DOHH2 (cell line): ENCODE measurements at regions not wholly inside any gene's neighbourhood (a gene's known extent, or its start where the extent isn't known, plus 50 kb on each side); places are given as distances from the start of the nearest gene placed in this dataset.

Experiments used
- H3F3A ChIP-seq: fragments of 200-600 bp; sonication (generic), shearing (Covaris generic); 2 replicates; pipeline ENCODE4 v1.6.0; 2016; ENCODE audit warnings: antibody characterized with exemption, mild to moderate bottlenecking; ENCODE audit not compliant: control insufficient read depth, insufficient read depth
- H3K27ac ChIP-seq: fragments of 200-600 bp; sonication (generic); 2 replicates; pipeline ENCODE4 v1.5.1; 2014; ENCODE audit warnings: low read depth, mild to moderate bottlenecking, low read length, moderate library complexity
- H3K27me3 ChIP-seq: fragments of 200-600 bp; sonication (generic); 2 replicates; pipeline ENCODE4 v1.6.1; 2014; ENCODE audit warnings: mild to moderate bottlenecking, low read length, mixed read lengths; ENCODE audit not compliant: control insufficient read depth
- H3K36me3 ChIP-seq: fragments of 200-600 bp; sonication (generic); 2 replicates; pipeline ENCODE4 v1.6.1; 2014; ENCODE audit warnings: mild to moderate bottlenecking, low read length, moderate library complexity, mixed read lengths; ENCODE audit not compliant: control insufficient read depth
- H3K4me1 ChIP-seq: fragments of 200-600 bp; sonication (generic); 2 replicates; pipeline ENCODE4 v1.6.1; 2014; ENCODE audit warnings: mild to moderate bottlenecking, low read length, mixed read lengths; ENCODE audit not compliant: control insufficient read depth
- H3K4me2 ChIP-seq: fragments of 200-600 bp; sonication (generic); 2 replicates; pipeline ENCODE4 v1.6.0; 2014; ENCODE audit warnings: mild to moderate bottlenecking, low read length, moderate library complexity
- H3K4me3 ChIP-seq: fragments of 200-600 bp; sonication (generic); 2 replicates; pipeline ENCODE4 v1.5.1; 2014; ENCODE audit warnings: mild to moderate bottlenecking, low read length, mixed read lengths
- H3K79me2 ChIP-seq: fragments of 200-600 bp; sonication (generic); 2 replicates; pipeline ENCODE4 v1.6.1; 2014; ENCODE audit warnings: mild to moderate bottlenecking, low read length, mixed read lengths; ENCODE audit not compliant: control insufficient read depth
- H3K9me2 ChIP-seq: fragments of 200-600 bp; sonication (generic); replicated peaks from 2 replicates; pipeline ENCODE4 v1.6.1; 2014; ENCODE audit warnings: mild to moderate bottlenecking, low read length, mixed read lengths; ENCODE audit not compliant: control insufficient read depth
- H3K9me3 ChIP-seq: fragments of 200-600 bp; sonication (generic); 2 replicates; pipeline ENCODE4 v1.6.1; 2014; ENCODE audit warnings: antibody characterized with exemption, low read length, mixed read lengths; ENCODE audit not compliant: control insufficient read depth, insufficient read depth
- H4K20me1 ChIP-seq: fragments of 200-600 bp; sonication (generic); 2 replicates; pipeline ENCODE4 v1.6.0; 2014; ENCODE audit warnings: low read depth, mild to moderate bottlenecking, antibody characterized with exemption, low read length, moderate library complexity; ENCODE audit not compliant: control insufficient read depth, insufficient read depth
- EZH2phosphoT487 ChIP-seq: fragments of 200-600 bp; sonication (generic); IDR thresholded peaks from 2 replicates; pipeline ENCODE4 v1.6.1; 2017; ENCODE audit warnings: borderline replicate concordance, mild to moderate bottlenecking, antibody characterized with exemption, low read length, moderate library complexity, mixed read lengths
- TF ChIP-seq, protein P1 (sequence below): fragments of 200-600 bp; sonication (generic); IDR thresholded peaks from one replicate; pipeline ENCODE4 v1.5.1; 2014; ENCODE audit warnings: antibody characterized with exemption, mild to moderate bottlenecking, low read depth, low read length; ENCODE audit not compliant: poor library complexity, severe bottlenecking

GRCh38 chr6:43924222-43924702, 154.3 kb downstream of the VEGFA start:
- no peaks in the 10 kb centered on the region for H3F3A ChIP-seq
- H3K27me3 ChIP-seq, result peaks cover 8% of the 10 kb centered on the region; the same call in 1 of the 2 replicates
- no peak overlapping the region for H3K27ac ChIP-seq
- H3K4me2 ChIP-seq, result no peak overlapping the region
- no peak for TF ChIP-seq EZH2phosphoT487
- TF ChIP-seq, protein P1, sequence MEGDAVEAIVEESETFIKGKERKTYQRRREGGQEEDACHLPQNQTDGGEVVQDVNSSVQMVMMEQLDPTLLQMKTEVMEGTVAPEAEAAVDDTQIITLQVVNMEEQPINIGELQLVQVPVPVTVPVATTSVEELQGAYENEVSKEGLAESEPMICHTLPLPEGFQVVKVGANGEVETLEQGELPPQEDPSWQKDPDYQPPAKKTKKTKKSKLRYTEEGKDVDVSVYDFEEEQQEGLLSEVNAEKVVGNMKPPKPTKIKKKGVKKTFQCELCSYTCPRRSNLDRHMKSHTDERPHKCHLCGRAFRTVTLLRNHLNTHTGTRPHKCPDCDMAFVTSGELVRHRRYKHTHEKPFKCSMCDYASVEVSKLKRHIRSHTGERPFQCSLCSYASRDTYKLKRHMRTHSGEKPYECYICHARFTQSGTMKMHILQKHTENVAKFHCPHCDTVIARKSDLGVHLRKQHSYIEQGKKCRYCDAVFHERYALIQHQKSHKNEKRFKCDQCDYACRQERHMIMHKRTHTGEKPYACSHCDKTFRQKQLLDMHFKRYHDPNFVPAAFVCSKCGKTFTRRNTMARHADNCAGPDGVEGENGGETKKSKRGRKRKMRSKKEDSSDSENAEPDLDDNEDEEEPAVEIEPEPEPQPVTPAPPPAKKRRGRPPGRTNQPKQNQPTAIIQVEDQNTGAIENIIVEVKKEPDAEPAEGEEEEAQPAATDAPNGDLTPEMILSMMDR, result no peak
- no peaks in the 10 kb centered on the region for H3K9me3 ChIP-seq
- H3K36me3 ChIP-seq, result no peaks in the 10 kb centered on the region
- no peak overlapping the region for H3K4me3 ChIP-seq
- no peaks in the 10 kb centered on the region for H3K9me2 ChIP-seq
- no peaks in the 10 kb centered on the region for H3K4me1 ChIP-seq
- no peaks in the 10 kb centered on the region for H4K20me1 ChIP-seq
- no peaks in the 10 kb centered on the region for H3K79me2 ChIP-seq

GRCh38 chr6:43923376-43924221, 153.6 kb downstream of the VEGFA start:
- Histone ChIP-seq H3K27me3 (peaks cover 8% of the 10 kb centered on the region; the same call in 1 of the 2 replicates), H3K79me2 (no peaks in the 10 kb centered on the region), H3K36me3 (no peaks in the 10 kb centered on the region), H3K4me2 (no peak overlapping the region), H3F3A (no peaks in the 10 kb centered on the region), H3K4me3 (no peak overlapping the region), H3K27ac (no peak overlapping the region), H3K9me2 (no peaks in the 10 kb centered on the region), H3K9me3 (no peaks in the 10 kb centered on the region), H3K4me1 (no peaks in the 10 kb centered on the region), H4K20me1 (no peaks in the 10 kb centered on the region)
- TF ChIP-seq, protein P1, result no peak
- TF ChIP-seq EZH2phosphoT487, result no peak

DNA sequence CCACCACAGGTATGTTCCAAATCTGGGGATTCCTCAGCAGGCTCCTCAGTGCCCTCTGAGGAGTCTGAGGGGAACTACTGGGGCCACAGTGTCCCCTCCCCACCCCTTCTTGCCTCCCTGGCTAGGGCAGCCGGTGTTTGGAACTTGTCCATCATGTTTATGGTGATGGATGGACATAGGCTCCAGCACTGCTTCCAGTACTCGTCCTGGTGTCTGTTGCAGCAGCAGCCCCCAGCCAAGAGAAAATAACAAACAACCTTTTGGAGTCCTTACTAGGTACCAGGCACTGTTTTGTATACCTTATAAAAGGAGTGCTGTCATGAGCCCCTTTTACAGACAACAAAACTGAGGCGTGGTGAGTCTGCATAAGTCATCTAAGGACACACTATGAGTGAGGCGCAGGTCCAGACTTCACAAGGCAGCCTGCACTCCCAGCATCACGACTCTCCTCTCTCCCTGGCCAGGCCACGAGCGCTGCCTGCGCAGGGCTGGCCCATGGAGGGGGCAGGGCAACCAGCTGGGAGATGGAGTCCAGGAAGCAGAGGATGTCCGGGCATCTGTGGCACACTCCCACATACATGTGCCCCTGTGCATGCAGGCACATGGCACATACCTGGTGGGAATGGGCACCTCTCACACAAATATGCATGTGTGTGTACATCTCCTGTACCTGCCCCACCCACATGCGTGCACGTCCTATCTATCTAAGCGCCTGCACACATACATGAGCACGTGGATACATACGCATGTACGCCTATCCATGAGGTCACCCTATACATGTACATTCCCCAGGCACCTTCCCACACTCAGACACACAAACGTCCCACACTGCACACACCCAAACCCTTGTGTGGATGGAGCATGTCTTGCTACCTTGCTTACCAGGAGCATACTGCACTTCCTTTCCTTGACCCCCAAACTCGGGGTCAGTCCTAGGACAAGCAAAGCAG, 152.7 kb downstream of the VEGFA start:
- Histone ChIP-seq H3K79me2 (no peaks in the 10 kb centered on the region), H3K4me2 (no peak overlapping the region), H3K9me3 (no peaks in the 10 kb centered on the region), H3K27me3 (peaks cover 8% of the 10 kb centered on the region; the same call in 1 of the 2 replicates), H3K4me3 (no peak overlapping the region), H3F3A (no peaks in the 10 kb centered on the region), H3K9me2 (no peaks in the 10 kb centered on the region), H4K20me1 (no peaks in the 10 kb centered on the region), H3K4me1 (no peaks in the 10 kb centered on the region), H3K36me3 (no peaks in the 10 kb centered on the region), H3K27ac (no peak overlapping the region)
- TF ChIP-seq EZH2phosphoT487, result no peak
- TF ChIP-seq, protein P1, result no peak
